ENCODE measurements at regions not wholly inside any gene's neighbourhood (a gene's known extent, or its start where the extent isn't known, plus 50 kb on each side); places are given as distances from the start of the nearest gene placed in this dataset.
"Not testable (repeated sequence)": the region's sequence is repeated elsewhere in the genome, so short reads cannot be mapped to it uniquely, and the experiment has no call there.

DNA sequence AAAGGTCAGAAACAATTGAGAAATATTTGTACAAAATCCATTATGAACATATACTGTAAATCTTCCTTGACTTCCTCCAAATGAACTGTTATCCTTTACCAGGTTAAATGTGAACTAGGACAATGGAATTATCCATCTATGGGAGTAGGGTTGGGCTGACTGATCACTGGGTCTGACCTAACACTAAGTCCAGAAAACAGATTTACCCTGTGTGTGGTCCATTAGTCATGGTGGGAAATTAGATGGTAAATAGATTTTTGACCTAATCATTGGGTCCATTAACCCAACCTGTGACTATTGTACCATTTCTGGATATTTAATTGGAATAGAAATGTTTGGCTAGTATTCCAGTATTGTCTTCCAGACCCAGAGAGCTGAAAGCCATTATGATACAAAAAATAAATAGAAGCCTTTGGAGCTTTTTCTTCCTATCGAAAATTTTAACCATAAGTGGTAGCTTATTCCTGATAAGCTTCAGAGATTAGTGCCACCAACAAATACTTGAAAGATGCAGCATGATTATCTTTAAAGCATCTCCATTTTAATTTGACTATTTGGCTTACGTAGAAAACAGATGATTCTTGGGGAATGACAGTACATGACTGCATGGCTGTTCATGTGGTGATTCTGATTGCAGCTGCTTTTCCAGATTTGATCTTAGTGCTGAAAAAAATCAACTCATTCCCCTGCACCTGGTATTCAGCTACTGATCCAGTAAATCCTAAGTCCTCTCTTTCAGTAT lies 703.2 kb upstream of the FSHR start:
- Histone ChIP-seq H3K4me3 (no peak overlapping the region), H3K9me2 (ENCODE audit: insufficient read depth) (no peaks in the 10 kb centered on the region), H3K9ac (no peak overlapping the region), H3K36me3 (ENCODE audit: low read depth) (no peaks in the 10 kb centered on the region), H3K27me3 (replicated peaks; ENCODE audit: insufficient read depth) (no peaks in the 10 kb centered on the region), H3K4me1 (ENCODE audit: insufficient read depth) (no peaks in the 10 kb centered on the region), H3K9me3 (ENCODE audit: low read depth) (no peaks in the 10 kb centered on the region), H4K20me1 (ENCODE audit: insufficient read depth) (no peaks in the 10 kb centered on the region), H2AFZ (no peak overlapping the region), H3F3A (ENCODE audit: insufficient read depth) (no peaks in the 10 kb centered on the region), H3K79me2 (ENCODE audit: insufficient read depth) (no peaks in the 10 kb centered on the region), H3K27ac (no peak overlapping the region), H3K4me2 (ENCODE audit: unreplicated experiment) (no peak overlapping the region)
- TF ChIP-seq EZH2 (IDR thresholded peaks at IDR 0.05; ENCODE audit: insufficient read depth, poor library complexity, severe bottlenecking) (no peak), EZH2phosphoT487 (IDR thresholded peaks at IDR 0.05; ENCODE audit: insufficient read depth, low read depth) (no peak)
- no peak for DNase-seq
- 13% methylated on average over 2 of the region's 2 CpGs for WGBS, 2 experiments (ENCODE audit: low coverage in 1 of 2, low lambda C conversion rate in 2 of 2, missing lambda C conversion rate in 2 of 2)
- in situ Hi-C loops (cut with MboI): no loop called here

DNA sequence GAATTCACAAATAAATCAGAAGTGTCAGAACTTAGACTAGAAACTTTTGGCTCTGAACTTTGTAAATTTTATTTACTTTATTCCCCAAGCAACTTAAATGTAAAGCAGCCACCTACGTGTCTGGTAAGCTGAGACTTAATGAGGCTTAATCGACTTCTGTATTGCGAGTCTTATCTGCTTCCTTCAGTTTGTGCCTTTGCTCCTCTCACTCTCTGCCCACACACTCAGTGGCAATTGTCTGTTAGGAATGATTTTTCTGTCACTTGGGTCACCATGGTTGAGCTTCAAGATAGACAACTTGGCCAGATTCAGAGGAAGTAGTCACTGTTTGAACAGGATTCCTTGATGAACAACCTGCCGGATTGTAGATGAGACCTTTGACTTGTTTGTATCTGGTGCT lies 691.4 kb upstream of the FSHR start:
- TF ChIP-seq EZH2 (IDR thresholded peaks at IDR 0.05; ENCODE audit: insufficient read depth, poor library complexity, severe bottlenecking) (no peak), EZH2phosphoT487 (IDR thresholded peaks at IDR 0.05; ENCODE audit: insufficient read depth, low read depth) (no peak)
- WGBS, 2 experiments (ENCODE audit: low coverage in 1 of 2, low lambda C conversion rate in 2 of 2, missing lambda C conversion rate in 2 of 2): 51 to 64% methylated on average over 4 of the region's 4 CpGs
- in situ Hi-C loops (cut with MboI): no loop called here
- no peaks in the 10 kb centered on the region for H3K27me3 ChIP-seq (replicated peaks; ENCODE audit: insufficient read depth)
- H3K27ac ChIP-seq: no peak overlapping the region
- no peaks in the 10 kb centered on the region for H3K36me3 ChIP-seq (ENCODE audit: low read depth)
- H3K4me2 ChIP-seq (ENCODE audit: unreplicated experiment): no peak overlapping the region
- no peaks in the 10 kb centered on the region for H3K9me3 ChIP-seq (ENCODE audit: low read depth)
- no peaks in the 10 kb centered on the region for H3F3A ChIP-seq (ENCODE audit: insufficient read depth)
- H3K9ac ChIP-seq: no peak overlapping the region
- DNase-seq: no peak
- no peak overlapping the region for H2AFZ ChIP-seq
- H3K9me2 ChIP-seq (ENCODE audit: insufficient read depth): no peaks in the 10 kb centered on the region
- H3K4me1 ChIP-seq (ENCODE audit: insufficient read depth): no peaks in the 10 kb centered on the region
- no peaks in the 10 kb centered on the region for H4K20me1 ChIP-seq (ENCODE audit: insufficient read depth)
- no peak overlapping the region for H3K4me3 ChIP-seq
- H3K79me2 ChIP-seq (ENCODE audit: insufficient read depth): no peaks in the 10 kb centered on the region

DNA sequence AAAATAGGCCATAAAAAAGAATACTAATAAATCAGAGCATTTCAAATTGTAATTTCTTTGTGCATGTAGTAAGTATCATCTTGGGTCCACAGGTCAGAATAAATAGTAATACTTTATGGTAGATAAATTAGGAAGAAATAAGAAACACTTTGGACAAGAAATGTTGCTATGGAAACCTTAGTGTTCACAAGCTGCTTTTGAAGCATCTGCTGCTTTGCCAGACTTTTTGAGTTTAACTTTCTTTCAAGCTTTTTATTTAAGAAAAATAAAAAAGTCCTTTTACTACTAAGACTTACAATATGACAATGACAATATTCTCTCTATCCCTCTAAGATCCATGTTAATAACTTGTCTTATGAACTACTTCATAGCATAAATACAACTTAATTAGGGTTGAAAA lies 690.7 kb upstream of the FSHR start:
- H3K4me1 ChIP-seq (ENCODE audit: insufficient read depth): no peaks in the 10 kb centered on the region
- no peaks in the 10 kb centered on the region for H3K79me2 ChIP-seq (ENCODE audit: insufficient read depth)
- no peak overlapping the region for H3K27ac ChIP-seq
- H3K4me3 ChIP-seq: no peak overlapping the region
- DNase-seq: no peak
- H3K27me3 ChIP-seq (replicated peaks; ENCODE audit: insufficient read depth): no peaks in the 10 kb centered on the region
- H3F3A ChIP-seq (ENCODE audit: insufficient read depth): no peaks in the 10 kb centered on the region
- in situ Hi-C loops (cut with MboI): no loop called here
- no peaks in the 10 kb centered on the region for H3K9me2 ChIP-seq (ENCODE audit: insufficient read depth)
- H3K4me2 ChIP-seq (ENCODE audit: unreplicated experiment): no peak overlapping the region
- TF ChIP-seq EZH2 (IDR thresholded peaks at IDR 0.05; ENCODE audit: insufficient read depth, poor library complexity, severe bottlenecking): no peak
- TF ChIP-seq EZH2phosphoT487 (IDR thresholded peaks at IDR 0.05; ENCODE audit: insufficient read depth, low read depth): no peak
- H3K9ac ChIP-seq: no peak overlapping the region
- H2AFZ ChIP-seq: no peak overlapping the region
- no peaks in the 10 kb centered on the region for H3K9me3 ChIP-seq (ENCODE audit: low read depth)
- no peaks in the 10 kb centered on the region for H4K20me1 ChIP-seq (ENCODE audit: insufficient read depth)
- H3K36me3 ChIP-seq (ENCODE audit: low read depth): no peaks in the 10 kb centered on the region

DNA sequence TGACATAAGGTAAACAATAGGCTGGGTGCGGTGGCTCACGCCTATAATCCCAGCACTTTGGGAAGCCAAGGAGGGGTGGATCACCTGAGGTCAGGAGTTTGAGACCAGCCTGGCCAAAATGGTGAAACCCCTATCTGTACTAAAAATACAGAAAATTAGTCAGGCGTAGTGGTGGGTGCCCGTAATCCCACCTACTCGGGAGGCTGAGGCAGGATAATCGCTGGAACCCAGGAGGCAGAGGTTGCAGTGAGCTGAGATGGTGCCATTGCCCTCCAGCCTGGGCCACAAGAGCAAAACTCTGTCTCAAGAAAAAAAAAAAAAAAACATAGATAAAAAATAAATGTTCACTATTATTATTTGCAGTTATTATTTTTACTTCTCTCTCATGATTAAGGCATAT lies 689.8 kb upstream of the FSHR start:
- H2AFZ ChIP-seq; H3K4me2 ChIP-seq (ENCODE audit: unreplicated experiment); DNase-seq; H3K4me1 ChIP-seq (ENCODE audit: insufficient read depth); H3K9me2 ChIP-seq (ENCODE audit: insufficient read depth); H3K36me3 ChIP-seq (ENCODE audit: low read depth); H3K27ac ChIP-seq; H3K9me3 ChIP-seq (ENCODE audit: low read depth); H4K20me1 ChIP-seq (ENCODE audit: insufficient read depth); H3K27me3 ChIP-seq (replicated peaks; ENCODE audit: insufficient read depth); H3K4me3 ChIP-seq; in situ Hi-C loops (cut with MboI); H3K79me2 ChIP-seq (ENCODE audit: insufficient read depth); H3F3A ChIP-seq (ENCODE audit: insufficient read depth); H3K9ac ChIP-seq: not testable (repeated sequence)
- WGBS, 2 experiments (ENCODE audit: low coverage in 1 of 2, low lambda C conversion rate in 2 of 2, missing lambda C conversion rate in 2 of 2): 25 to 30% methylated on average over 6 of the region's 6 CpGs

DNA sequence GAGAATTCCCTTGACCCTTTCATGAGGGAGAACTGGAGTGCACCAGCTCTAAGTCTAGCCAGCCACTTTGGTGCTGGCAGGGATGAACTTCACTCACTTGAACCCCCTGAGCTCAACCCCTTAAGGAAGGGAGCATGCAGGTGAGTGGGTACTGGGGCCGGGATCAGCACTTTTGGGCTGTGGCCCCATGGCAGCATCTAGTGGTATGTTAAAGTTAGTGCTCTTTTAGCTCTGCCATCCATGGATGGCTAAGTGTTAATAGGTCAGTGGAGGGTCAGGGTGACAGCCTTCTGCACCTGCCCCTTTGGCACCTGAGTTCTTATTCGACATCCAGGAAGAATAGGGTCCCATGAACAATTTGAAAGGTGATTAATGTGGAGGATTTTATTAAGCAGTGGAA lies 689.0 kb upstream of the FSHR start:
- Histone ChIP-seq H2AFZ (no peak overlapping the region), H3K4me3 (no peak overlapping the region), H3K9me3 (ENCODE audit: low read depth) (no peaks in the 10 kb centered on the region), H3K27ac (no peak overlapping the region), H3K9ac (no peak overlapping the region), H3K79me2 (ENCODE audit: insufficient read depth) (no peaks in the 10 kb centered on the region), H3K36me3 (ENCODE audit: low read depth) (no peaks in the 10 kb centered on the region), H3F3A (ENCODE audit: insufficient read depth) (no peaks in the 10 kb centered on the region), H3K4me1 (ENCODE audit: insufficient read depth) (no peaks in the 10 kb centered on the region), H3K9me2 (ENCODE audit: insufficient read depth) (no peaks in the 10 kb centered on the region), H3K27me3 (replicated peaks; ENCODE audit: insufficient read depth) (no peaks in the 10 kb centered on the region), H4K20me1 (ENCODE audit: insufficient read depth) (no peaks in the 10 kb centered on the region), H3K4me2 (ENCODE audit: unreplicated experiment) (no peak overlapping the region)
- no peak for DNase-seq
- TF ChIP-seq EZH2phosphoT487 (IDR thresholded peaks at IDR 0.05; ENCODE audit: insufficient read depth, low read depth) (no peak), EZH2 (IDR thresholded peaks at IDR 0.05; ENCODE audit: insufficient read depth, poor library complexity, severe bottlenecking) (no peak)
- 4 to 13% methylated on average over 2 of the region's 2 CpGs for WGBS, 2 experiments (ENCODE audit: low coverage in 1 of 2, low lambda C conversion rate in 2 of 2, missing lambda C conversion rate in 2 of 2)
- in situ Hi-C loops (cut with MboI): no loop called here
